GM12878 (cell line): ENCODE measurements at regions not wholly inside any gene's neighbourhood (a gene's known extent, or its start where the extent isn't known, plus 50 kb on each side); places are given as distances from the start of the nearest gene placed in this dataset.

ENCODE experiments used
- ATAC-seq: fragments of 200-7000 bp; cut with Tn5 transposase; 3 replicates; pipeline ENCODE4 v1.9.1; 2020; ENCODE audit warnings: mild to moderate bottlenecking, moderate library complexity
- BruUV-seq: library from RNA; stranded (reverse); fragments of 400-500 nt; replicated peaks from 2 replicates; lab custom pipeline; 2021; lab: Mats Ljungman, UMichigan
- CTCF ChIA-PET: fragments of 300-600 bp; sonication (Branson Sonifier 250); formaldehyde crosslinking; extraction: SDS; loops from one replicate; lab custom pipeline; 2021; ENCODE audit warnings: inconsistent platforms; lab: Yijun Ruan, JAX
- POLR2A ChIA-PET: fragments of 350-600 bp; formaldehyde crosslinking; extraction: SDS; loops from one replicate; lab custom pipeline; 2021; ENCODE audit warnings: inconsistent platforms; lab: Charles Lee
- RAD21 ChIA-PET: fragments of 300-600 bp; sonication (Branson Sonifier 250); formaldehyde crosslinking; loops from one replicate; lab custom pipeline; 2023; ENCODE audit warnings: antibody characterized with exemption; ENCODE audit not compliant: unreplicated experiment; lab: Charles Lee
- SMC1A ChIA-PET: fragments of 300-600 bp; sonication (Branson Sonifier 250); formaldehyde crosslinking; loops from one replicate; lab custom pipeline; 2023; ENCODE audit not compliant: unreplicated experiment, uncharacterized antibody; lab: Charles Lee
- DNase-seq: peaks from one replicate; pipeline ENCODE4 v3.0.0-alpha.2; 2011; ENCODE audit warnings: low read depth, low spot score
- FAIRE-seq: peaks from 3 replicates; lab custom pipeline; 2011; peaks lifted over from hg19 to GRCh38; lab: Jason Lieb, UNC
- H2AFZ ChIP-seq: 2 replicates; pipeline ENCODE4 v1.6.0; 2011; ENCODE audit warnings: low read depth, low read length, control low read depth; ENCODE audit not compliant: control insufficient read depth
- H3K27ac ChIP-seq: 2 replicates; pipeline ENCODE4 v1.5.1; 2011; ENCODE audit warnings: control low read depth; ENCODE audit not compliant: control insufficient read depth, insufficient read depth
- H3K27me3 ChIP-seq, 2 experiments: replicated peaks in 1 of 2; 2 replicates each; pipeline versions ENCODE4 v1.6.0 to v1.6.1; 2011; ENCODE audit warnings: low read length in 1 of 2; ENCODE audit not compliant: control insufficient read depth in 2 of 2, insufficient read depth in 2 of 2
- H3K36me3 ChIP-seq, 2 experiments: 2 replicates each; pipeline ENCODE4 v1.5.1; 2011; ENCODE audit warnings: low read length in 1 of 2; ENCODE audit not compliant: control insufficient read depth in 2 of 2, insufficient read depth in 2 of 2
- H3K4me1 ChIP-seq: 2 replicates; pipeline ENCODE4 v1.6.1; 2011; ENCODE audit warnings: mild to moderate bottlenecking, low read length, moderate library complexity, mixed read lengths; ENCODE audit not compliant: control insufficient read depth, insufficient read depth
- H3K4me2 ChIP-seq: 2 replicates; pipeline ENCODE4 v1.6.0; 2011; ENCODE audit warnings: control low read depth; ENCODE audit not compliant: control insufficient read depth, insufficient read depth
- H3K4me3 ChIP-seq: fragments of 200-600 bp; sonication (generic); 2 replicates; pipeline ENCODE4 v1.5.1; 2016
- H3K79me2 ChIP-seq: 2 replicates; pipeline ENCODE4 v1.6.0; 2011; ENCODE audit warnings: low read length; ENCODE audit not compliant: control insufficient read depth, insufficient read depth
- H3K9ac ChIP-seq: 2 replicates; pipeline ENCODE4 v1.8.0; 2011; ENCODE audit warnings: low read length, control low read depth, mixed read lengths; ENCODE audit not compliant: control insufficient read depth, insufficient read depth
- H3K9me3 ChIP-seq: replicated peaks from 3 replicates; pipeline ENCODE4 v1.5.1; 2011; ENCODE audit warnings: mild to moderate bottlenecking, low read length; ENCODE audit not compliant: control insufficient read depth, insufficient read depth
- H4K20me1 ChIP-seq: 2 replicates; pipeline ENCODE4 v1.6.0; 2011; ENCODE audit not compliant: control insufficient read depth, insufficient read depth
- DPF2 ChIP-seq: fragments of 450-650 bp; IDR thresholded peaks from 2 replicates; pipeline ENCODE4 v1.6.1; 2017; ENCODE audit warnings: mild to moderate bottlenecking
- GABPA ChIP-seq: IDR thresholded peaks from 2 replicates; pipeline ENCODE4 v1.6.1; 2014; ENCODE audit warnings: antibody characterized with exemption, low read depth, mild to moderate bottlenecking, inconsistent platforms
- MTA2 ChIP-seq: fragments of 450-650 bp; IDR thresholded peaks from 2 replicates; pipeline ENCODE4 v1.6.1; 2016; ENCODE audit warnings: low read depth, mild to moderate bottlenecking, moderate library complexity
- MXI1 ChIP-seq: fragments of 150-350 bp; IDR thresholded peaks from 2 replicates; pipeline ENCODE4 v1.6.1; 2011; ENCODE audit warnings: low read depth, mild to moderate bottlenecking, inconsistent platforms, low read length, improper control_type of control experiment
- NFIC ChIP-seq: IDR thresholded peaks from 2 replicates; pipeline ENCODE4 v1.6.1; 2012; ENCODE audit warnings: low read depth, mild to moderate bottlenecking, inconsistent platforms, low read length, moderate library complexity
- POLR2AphosphoS2 ChIP-seq: IDR thresholded peaks from 2 replicates; pipeline ENCODE4 v1.6.1; 2011; ENCODE audit warnings: low read depth, mild to moderate bottlenecking, low read length, improper control_type of control experiment, moderate library complexity
- RBBP5 ChIP-seq: fragments of 200-600 bp; sonication (generic); conservative IDR thresholded peaks from 2 replicates; pipeline ENCODE4 v1.6.1; 2016
- RELA ChIP-seq: fragments of 450-650 bp; IDR thresholded peaks from 2 replicates; pipeline ENCODE4 v1.8.0; 2014; ENCODE audit warnings: borderline replicate concordance; ENCODE audit not compliant: partially characterized antibody
- RUNX3 ChIP-seq: IDR thresholded peaks from 2 replicates; pipeline ENCODE4 v1.6.1; 2012; ENCODE audit warnings: low read length, inconsistent platforms
- SRF ChIP-seq, 2 experiments: IDR thresholded peaks; 2 replicates each; pipeline ENCODE4 v1.6.1; 2011; ENCODE audit warnings: low read depth in 2 of 2, low read length in 2 of 2, mild to moderate bottlenecking in 1 of 2, moderate library complexity in 1 of 2
- TCF12 ChIP-seq: IDR thresholded peaks from 2 replicates; pipeline ENCODE4 v1.6.1; 2011; ENCODE audit warnings: low read depth, mild to moderate bottlenecking, low read length
- TCF7 ChIP-seq: IDR thresholded peaks from 2 replicates; pipeline ENCODE4 v1.6.1; 2014; ENCODE audit warnings: antibody characterized with exemption, borderline replicate concordance
- ZNF207 ChIP-seq: fragments of 450-650 bp; IDR thresholded peaks from 2 replicates; pipeline ENCODE4 v1.6.1; 2014; ENCODE audit warnings: antibody characterized with exemption, mild to moderate bottlenecking, borderline replicate concordance
- WGBS: methylation state at CpG from one replicate; pipeline ENCODE4 v1.1.6; 2016; ENCODE audit warnings: low lambda C conversion rate; ENCODE audit not compliant: insufficient replicate concordance, insufficient coverage; ENCODE audit errors: missing lambda C conversion rate; 5-methylcytosine and 5-hydroxymethylcytosine counted together
- in situ Hi-C: fragments of 300-500 bp; cut with MboI; formaldehyde crosslinking; loops from 9 replicates; pipeline ENCODE4 v1.14.3; 2018; ENCODE audit warnings: mixed read lengths
- intact Hi-C: fragments of 100-400 bp; cut with micrococcal nuclease; formaldehyde crosslinking; loops from one replicate; pipeline ENCODE4 v1.14.2; 2022; ENCODE audit not compliant: unreplicated experiment
- TF ChIP-seq, protein P1 (sequence below): IDR thresholded peaks from 2 replicates; pipeline ENCODE4 v1.6.1; 2011; ENCODE audit warnings: borderline replicate concordance, low read depth, mild to moderate bottlenecking, moderate library complexity, mixed read lengths, low read length; ENCODE audit not compliant: insufficient read depth; ENCODE audit errors: extremely low read length
- TF ChIP-seq, protein P2 (sequence below): IDR thresholded peaks from 2 replicates; pipeline ENCODE4 v1.6.1; 2012; ENCODE audit warnings: low read length, inconsistent platforms

DNA sequence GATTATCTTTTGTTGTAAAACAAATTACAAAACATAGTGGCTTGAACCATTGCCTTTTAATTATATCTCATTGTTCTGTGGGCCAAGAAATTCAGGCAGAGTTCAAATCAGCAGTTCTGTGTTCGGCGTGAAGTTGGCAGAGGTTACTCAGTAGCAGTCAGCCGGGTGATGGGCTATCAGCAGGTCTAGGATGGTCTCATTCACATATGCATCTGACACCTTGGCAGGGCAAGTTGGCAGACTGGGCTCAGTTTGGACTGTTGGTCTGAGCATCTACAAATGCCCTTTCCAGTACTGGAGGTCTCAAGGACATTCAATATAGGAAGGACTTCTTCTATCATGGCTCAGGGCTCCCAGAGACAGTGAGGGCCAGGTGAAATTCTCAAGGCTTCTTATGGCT is 51.2 kb upstream of the ITGA11 start:
- no peak overlapping the region for H3K4me3 ChIP-seq
- ChIA-PET CTCF (no interaction called here), SMC1A (interaction anchor here (0.7 kb wide), 1 partner anchor 312 kb away, joined by 3 read pairs; no protein-coding TSS in a partner anchor), RAD21 (no interaction called here), POLR2A (no interaction called here)
- H3K4me1 ChIP-seq, result no peaks in the 10 kb centered on the region
- H2AFZ ChIP-seq, result no peak overlapping the region
- H3K27ac ChIP-seq, result no peak overlapping the region
- H3K9ac ChIP-seq, result no peak overlapping the region
- BruUV-seq, result no TSS peak
- no peaks in the 10 kb centered on the region for H3K36me3 ChIP-seq
- no peaks in the 10 kb centered on the region; a peak in 1 of 4 replicates for H3K27me3 ChIP-seq
- TF ChIP-seq MTA2, result no peak
- no peak for TF ChIP-seq ZNF207
- TF ChIP-seq GABPA, result no peak
- TF ChIP-seq DPF2, result no peak
- TF ChIP-seq MXI1, result no peak
- TF ChIP-seq, protein P1, sequence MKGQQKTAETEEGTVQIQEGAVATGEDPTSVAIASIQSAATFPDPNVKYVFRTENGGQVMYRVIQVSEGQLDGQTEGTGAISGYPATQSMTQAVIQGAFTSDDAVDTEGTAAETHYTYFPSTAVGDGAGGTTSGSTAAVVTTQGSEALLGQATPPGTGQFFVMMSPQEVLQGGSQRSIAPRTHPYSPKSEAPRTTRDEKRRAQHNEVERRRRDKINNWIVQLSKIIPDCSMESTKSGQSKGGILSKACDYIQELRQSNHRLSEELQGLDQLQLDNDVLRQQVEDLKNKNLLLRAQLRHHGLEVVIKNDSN, result no peak
- TF ChIP-seq, protein P2, sequence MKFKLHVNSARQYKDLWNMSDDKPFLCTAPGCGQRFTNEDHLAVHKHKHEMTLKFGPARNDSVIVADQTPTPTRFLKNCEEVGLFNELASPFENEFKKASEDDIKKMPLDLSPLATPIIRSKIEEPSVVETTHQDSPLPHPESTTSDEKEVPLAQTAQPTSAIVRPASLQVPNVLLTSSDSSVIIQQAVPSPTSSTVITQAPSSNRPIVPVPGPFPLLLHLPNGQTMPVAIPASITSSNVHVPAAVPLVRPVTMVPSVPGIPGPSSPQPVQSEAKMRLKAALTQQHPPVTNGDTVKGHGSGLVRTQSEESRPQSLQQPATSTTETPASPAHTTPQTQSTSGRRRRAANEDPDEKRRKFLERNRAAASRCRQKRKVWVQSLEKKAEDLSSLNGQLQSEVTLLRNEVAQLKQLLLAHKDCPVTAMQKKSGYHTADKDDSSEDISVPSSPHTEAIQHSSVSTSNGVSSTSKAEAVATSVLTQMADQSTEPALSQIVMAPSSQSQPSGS, result no peak
- no peak for TF ChIP-seq TCF12
- TF ChIP-seq NFIC, result no peak
- no peak for TF ChIP-seq TCF7
- no peak for TF ChIP-seq RBBP5
- TF ChIP-seq RUNX3, result no peak
- no peak for TF ChIP-seq SRF (IDR thresholded peaks at IDR 0.05; ENCODE audit: low read depth in 2 of 2, low read length in 2 of 2)
- TF ChIP-seq RELA, result no peak
- TF ChIP-seq POLR2AphosphoS2, result no peak
- H3K79me2 ChIP-seq, result no peaks in the 10 kb centered on the region
- ATAC-seq, result no peak
- intact Hi-C loops, result no loop called here
- in situ Hi-C loops, result no loop called here
- no peak for FAIRE-seq
- no peaks in the 10 kb centered on the region for H3K9me3 ChIP-seq
- no peak overlapping the region for H3K4me2 ChIP-seq
- 61% methylated on average over 3 of the region's 3 CpGs for WGBS
- no peaks in the 10 kb centered on the region for H4K20me1 ChIP-seq
- no peak for DNase-seq
